ENCODE measurements at regions not wholly inside any gene's neighbourhood (a gene's known extent, or its start where the extent isn't known, plus 50 kb on each side); places are given as distances from the start of the nearest gene placed in this dataset.

- H2AK5ac ChIP-seq (ENCODE audit: low read length, severe bottlenecking), result no peak overlapping the region
- no peak overlapping the region for H2BK120ac ChIP-seq (ENCODE audit: low read depth, low read length)
- peak overlapping the region; percentile 22 for H3K9ac ChIP-seq (ENCODE audit: low read length)
- H3K36me3 ChIP-seq (ENCODE audit: control insufficient read depth in 1 of 2, insufficient read depth in 2 of 2, low read depth in 1 of 2, low read length in 2 of 2), result peaks cover 3 to 12% of the 10 kb centered on the region in 2 experiments
- H3K27me3 ChIP-seq (ENCODE audit: control insufficient read depth in 1 of 2, insufficient read depth in 1 of 2, low read length in 2 of 2), result no peaks in the 10 kb centered on the region
- no peak overlapping the region for H4K8ac ChIP-seq (ENCODE audit: low read length)
- H3K23ac ChIP-seq (ENCODE audit: low read length in 2 of 2), result no peak overlapping the region
- H3K14ac ChIP-seq (ENCODE audit: low read length in 2 of 2), result no peak overlapping the region
- peaks cover 3% of the 10 kb centered on the region for H3K4me1 ChIP-seq (ENCODE audit: control insufficient read depth, insufficient read depth, low read depth, low read length)
- H2BK12ac ChIP-seq (ENCODE audit: low read length in 2 of 2), result no peak overlapping the region
- H2BK5ac ChIP-seq (ENCODE audit: low read depth, low read length, poor library complexity, severe bottlenecking), result no peak overlapping the region
- H4K91ac ChIP-seq (ENCODE audit: low read length), result no peak overlapping the region
- no peak for DNase-seq
- no peak overlapping the region for H2BK15ac ChIP-seq (ENCODE audit: low read depth, poor library complexity, severe bottlenecking)
- H3K4ac ChIP-seq (ENCODE audit: low read depth in 1 of 2, low read length in 2 of 2), result no peak overlapping the region
- H3K9me3 ChIP-seq (ENCODE audit: control insufficient read depth, low read length), result no peaks in the 10 kb centered on the region
- no peak overlapping the region for H3K4me3 ChIP-seq (ENCODE audit: insufficient read depth in 1 of 2, low read depth in 1 of 2, low read length in 2 of 2)
- WGBS, result 98% methylated on average over 3 of the region's 3 CpGs
- H3K27ac ChIP-seq (ENCODE audit: low read length, poor library complexity, severe bottlenecking), result no peak overlapping the region
- no peak overlapping the region for H3K18ac ChIP-seq (ENCODE audit: low read depth in 1 of 2, low read length in 2 of 2)
- H3K4me2 ChIP-seq (ENCODE audit: low read length, poor library complexity, severe bottlenecking), result no peak overlapping the region
- H3K79me1 ChIP-seq (replicated peaks; ENCODE audit: low read length, poor library complexity, severe bottlenecking), result no peaks in the 10 kb centered on the region
- H2AFZ ChIP-seq (ENCODE audit: low read depth, low read length), result no peak overlapping the region
Observed at GRCh38 chr11:10638316-10638925, 55.1 kb downstream of the IRAG1 start.

GRCh38 chr11:10637731-10638151 lies 55.8 kb downstream of the IRAG1 start:
- H2AK5ac ChIP-seq (ENCODE audit: low read length, severe bottlenecking), result no peak overlapping the region
- H2BK120ac ChIP-seq (ENCODE audit: low read depth, low read length), result no peak overlapping the region

GRCh38 chr11:10634407-10634806 lies 59.1 kb downstream of the IRAG1 start:
- H3K9me3 ChIP-seq (ENCODE audit: control insufficient read depth, low read length), result no peaks in the 10 kb centered on the region
- no peak overlapping the region for H2AFZ ChIP-seq (ENCODE audit: low read depth, low read length)
- no peak overlapping the region for H2BK12ac ChIP-seq (ENCODE audit: low read length in 2 of 2)
- no peak overlapping the region for H3K23ac ChIP-seq (ENCODE audit: low read length in 2 of 2)
- H3K4me3 ChIP-seq (ENCODE audit: insufficient read depth in 1 of 2, low read depth in 1 of 2, low read length in 2 of 2), result no peak overlapping the region
- no peaks in the 10 kb centered on the region for H3K4me1 ChIP-seq (ENCODE audit: control insufficient read depth, insufficient read depth, low read depth, low read length)
- H2BK120ac ChIP-seq (ENCODE audit: low read depth, low read length), result no peak overlapping the region
- no peak overlapping the region for H3K18ac ChIP-seq (ENCODE audit: low read depth in 1 of 2, low read length in 2 of 2)
- H3K9ac ChIP-seq (ENCODE audit: low read length), result no peak overlapping the region
- no peak overlapping the region for H2BK15ac ChIP-seq (ENCODE audit: low read depth, poor library complexity, severe bottlenecking)
- no peak overlapping the region for H4K8ac ChIP-seq (ENCODE audit: low read length)
- no peak overlapping the region for H2BK5ac ChIP-seq (ENCODE audit: low read depth, low read length, poor library complexity, severe bottlenecking)
- no peak overlapping the region for H3K27ac ChIP-seq (ENCODE audit: low read length, poor library complexity, severe bottlenecking)
- H2AK5ac ChIP-seq (ENCODE audit: low read length, severe bottlenecking), result no peak overlapping the region
- H3K14ac ChIP-seq (ENCODE audit: low read length in 2 of 2), result no peak overlapping the region
- WGBS, result 98% methylated on average over 3 of the region's 3 CpGs
- H3K4me2 ChIP-seq (ENCODE audit: low read length, poor library complexity, severe bottlenecking), result no peak overlapping the region
- H3K27me3 ChIP-seq (ENCODE audit: control insufficient read depth in 1 of 2, insufficient read depth in 1 of 2, low read length in 2 of 2), result no peaks in the 10 kb centered on the region
- H3K36me3 ChIP-seq (ENCODE audit: control insufficient read depth in 1 of 2, insufficient read depth in 2 of 2, low read depth in 1 of 2, low read length in 2 of 2), result peaks cover 8 to 39% of the 10 kb centered on the region in 2 experiments
- H3K4ac ChIP-seq (ENCODE audit: low read depth in 1 of 2, low read length in 2 of 2), result no peak overlapping the region
- DNase-seq, result no peak
- no peak overlapping the region for H4K91ac ChIP-seq (ENCODE audit: low read length)
- H3K79me1 ChIP-seq (replicated peaks; ENCODE audit: low read length, poor library complexity, severe bottlenecking), result no peaks in the 10 kb centered on the region

More at GRCh38 chr11:10637731-10638151, 55.8 kb downstream of the IRAG1 start:
- Histone ChIP-seq H4K91ac (ENCODE audit: low read length) (no peak overlapping the region), H3K14ac (ENCODE audit: low read length in 2 of 2) (no peak overlapping the region), H3K9me3 (ENCODE audit: control insufficient read depth, low read length) (no peaks in the 10 kb centered on the region), H3K4me2 (ENCODE audit: low read length, poor library complexity, severe bottlenecking) (no peak overlapping the region), H4K8ac (ENCODE audit: low read length) (no peak overlapping the region), H2BK5ac (ENCODE audit: low read depth, low read length, poor library complexity, severe bottlenecking) (no peak overlapping the region), H2AFZ (ENCODE audit: low read depth, low read length) (no peak overlapping the region), H2BK12ac (ENCODE audit: low read length in 2 of 2) (no peak overlapping the region), H3K36me3 (ENCODE audit: control insufficient read depth in 1 of 2, insufficient read depth in 2 of 2, low read depth in 1 of 2, low read length in 2 of 2) (peaks cover 3 to 14% of the 10 kb centered on the region in 2 experiments), H2BK15ac (ENCODE audit: low read depth, poor library complexity, severe bottlenecking) (no peak overlapping the region), H3K18ac (ENCODE audit: low read depth in 1 of 2, low read length in 2 of 2) (no peak overlapping the region), H3K4ac (ENCODE audit: low read depth in 1 of 2, low read length in 2 of 2) (no peak overlapping the region), H3K9ac (ENCODE audit: low read length) (peak overlapping the region; percentile 22), H3K27ac (ENCODE audit: low read length, poor library complexity, severe bottlenecking) (no peak overlapping the region), H3K23ac (ENCODE audit: low read length in 2 of 2) (no peak overlapping the region), H3K27me3 (ENCODE audit: control insufficient read depth in 1 of 2, insufficient read depth in 1 of 2, low read length in 2 of 2) (no peaks in the 10 kb centered on the region), H3K4me3 (ENCODE audit: insufficient read depth in 1 of 2, low read depth in 1 of 2, low read length in 2 of 2) (no peak overlapping the region), H3K79me1 (replicated peaks; ENCODE audit: low read length, poor library complexity, severe bottlenecking) (no peaks in the 10 kb centered on the region), H3K4me1 (ENCODE audit: control insufficient read depth, insufficient read depth, low read depth, low read length) (peaks cover 3% of the 10 kb centered on the region)
- 92% methylated on average over 1 of the region's 1 CpG for WGBS
- no peak for DNase-seq

- Histone ChIP-seq H2BK12ac (ENCODE audit: low read length in 2 of 2) (no peak overlapping the region), H2AK5ac (ENCODE audit: low read length, severe bottlenecking) (no peak overlapping the region), H3K18ac (ENCODE audit: low read depth in 1 of 2, low read length in 2 of 2) (no peak overlapping the region), H3K79me1 (replicated peaks; ENCODE audit: low read length, poor library complexity, severe bottlenecking) (no peaks in the 10 kb centered on the region), H3K4ac (ENCODE audit: low read depth in 1 of 2, low read length in 2 of 2) (no peak overlapping the region), H2BK120ac (ENCODE audit: low read depth, low read length) (no peak overlapping the region), H3K27ac (ENCODE audit: low read length, poor library complexity, severe bottlenecking) (no peak overlapping the region), H3K4me3 (ENCODE audit: insufficient read depth in 1 of 2, low read depth in 1 of 2, low read length in 2 of 2) (no peak overlapping the region), H3K23ac (ENCODE audit: low read length in 2 of 2) (no peak overlapping the region), H3K4me2 (ENCODE audit: low read length, poor library complexity, severe bottlenecking) (no peak overlapping the region), H2BK5ac (ENCODE audit: low read depth, low read length, poor library complexity, severe bottlenecking) (no peak overlapping the region), H3K9me3 (ENCODE audit: control insufficient read depth, low read length) (no peaks in the 10 kb centered on the region), H3K4me1 (ENCODE audit: control insufficient read depth, insufficient read depth, low read depth, low read length) (no peaks in the 10 kb centered on the region), H3K27me3 (ENCODE audit: control insufficient read depth in 1 of 2, insufficient read depth in 1 of 2, low read length in 2 of 2) (no peaks in the 10 kb centered on the region), H3K14ac (ENCODE audit: low read length in 2 of 2) (no peak overlapping the region), H3K36me3 (ENCODE audit: control insufficient read depth in 1 of 2, insufficient read depth in 2 of 2, low read depth in 1 of 2, low read length in 2 of 2) (peaks cover 16 to 50% of the 10 kb centered on the region in 2 experiments), H4K91ac (ENCODE audit: low read length) (no peak overlapping the region), H3K9ac (ENCODE audit: low read length) (no peak overlapping the region), H2AFZ (ENCODE audit: low read depth, low read length) (no peak overlapping the region), H4K8ac (ENCODE audit: low read length) (no peak overlapping the region), H2BK15ac (ENCODE audit: low read depth, poor library complexity, severe bottlenecking) (no peak overlapping the region)
- 89% methylated on average over 11 of the region's 11 CpGs for WGBS
- DNase-seq, result no peak
Observed at GRCh38 chr11:10633261-10633660, 60.3 kb downstream of the IRAG1 start.
